DMS53 treated with DMSO at 0.1 percent for 48 hours (cell line): ENCODE measurements at regions not wholly inside any gene's neighbourhood (a gene's known extent, or its start where the extent isn't known, plus 50 kb on each side); places are given as distances from the start of the nearest gene placed in this dataset.

Experiments
- DNase-seq: peaks from one replicate; lab custom pipeline; 2025; ENCODE audit not compliant: unreplicated experiment; lab: John Stamatoyannopoulos, UW

- DNase-seq = no peak
Measured at GRCh38 chr1:115144176-115144575, 54.9 kb upstream of the TSPAN2 start.

DNA sequence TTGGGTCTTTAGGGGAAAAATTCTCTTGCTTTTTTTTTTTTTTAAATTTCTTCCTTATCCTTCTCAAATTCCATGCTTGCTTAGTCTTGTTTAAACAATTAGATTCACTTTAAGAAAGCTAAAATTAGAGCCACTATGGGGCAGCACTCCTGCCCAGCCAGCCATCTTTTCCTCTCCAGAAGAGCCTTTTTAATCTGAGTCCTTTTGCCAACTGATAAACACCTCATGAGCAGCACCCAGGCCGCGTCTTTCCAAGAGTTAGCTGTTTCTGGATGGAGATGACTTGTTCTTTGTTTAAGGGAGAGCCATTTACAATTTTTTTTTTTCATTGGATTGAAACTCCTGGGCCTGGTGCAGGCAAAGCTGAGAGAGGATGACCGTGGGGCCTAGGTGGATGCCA, 53.3 kb upstream of the TSPAN2 start:
- no peak for DNase-seq

DNA sequence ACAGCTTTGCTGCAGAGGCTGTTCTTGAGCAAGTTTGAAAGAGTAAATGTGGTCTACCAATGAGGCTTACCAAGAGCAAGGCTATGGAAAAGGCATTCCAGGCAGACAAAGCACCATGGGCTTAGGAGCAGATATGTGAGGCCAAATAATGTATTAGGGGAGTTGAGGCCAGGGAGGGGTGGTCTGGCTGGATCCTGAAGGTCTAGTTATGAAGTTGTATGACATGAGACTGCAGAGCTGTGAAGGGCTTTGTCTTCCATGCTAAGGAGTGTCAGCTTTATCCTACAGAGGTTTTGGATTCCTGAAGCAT, 51.8 kb upstream of the TSPAN2 start:
- no peak for DNase-seq

DNA sequence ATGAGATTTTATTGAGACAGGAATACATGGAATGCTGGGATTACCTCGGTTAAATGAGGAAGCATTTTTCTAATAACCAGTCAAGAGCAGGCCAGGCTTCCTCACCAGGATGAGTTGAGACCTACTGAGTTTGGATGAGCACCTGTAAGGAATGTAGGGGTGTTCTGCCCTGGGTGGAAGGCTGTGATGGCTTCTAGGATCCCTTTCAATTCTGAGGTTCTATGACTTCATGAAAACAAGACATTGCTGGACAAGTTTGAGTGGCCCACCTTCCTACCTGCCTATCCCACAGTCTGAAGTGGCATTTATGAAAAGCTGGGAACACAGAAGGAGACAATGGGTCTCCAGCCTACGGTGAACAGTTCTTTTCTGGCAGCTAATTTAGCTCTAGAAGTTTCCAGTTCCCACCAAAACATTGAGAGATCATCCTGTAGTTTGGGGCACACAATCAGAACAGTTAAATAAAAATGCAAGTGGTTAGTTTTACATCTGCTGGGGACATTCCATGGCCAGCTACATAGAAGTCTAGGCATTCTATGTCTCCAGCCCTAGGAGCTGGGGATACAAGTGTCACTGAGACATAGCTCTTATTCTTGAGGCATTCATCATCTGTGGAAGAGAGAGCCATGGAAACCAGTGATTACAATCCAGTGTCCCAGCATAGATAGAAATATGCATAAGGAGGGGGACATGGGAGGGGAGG, 51.3 kb upstream of the TSPAN2 start:
- DNase-seq = no peak

- DNase-seq = no peak
Measured at GRCh38 chr1:115139381-115139780, 50.1 kb upstream of the TSPAN2 start.
